Psoas muscle (tissue), 7 donors: ENCODE measurements at regions not wholly inside any gene's neighbourhood (a gene's known extent, or its start where the extent isn't known, plus 50 kb on each side); places are given as distances from the start of the nearest gene placed in this dataset.

Experiments used
- ATAC-seq, 4 donors: fragments of 200-7000 bp; cut with Tn5 transposase; one replicate each; pipeline ENCODE4 v1.9.1; 2020; ENCODE audit warnings: moderate library complexity in 3 of 4, mild to moderate bottlenecking in 2 of 4
- DNase-seq, 2 donors: peaks; one replicate each; pipeline ENCODE4 v3.0.0-alpha.2; 2020
- H3K27ac ChIP-seq: fragments of 200-600 bp; one replicate; pipeline ENCODE4 v1.8.0; 2022
- H3K27me3 ChIP-seq, 3 donors: fragments of 200-600 bp in 1 of 3; one replicate each; pipeline versions ENCODE4 v1.6.1 to v1.8.0; 2013 to 2022; ENCODE audit warnings: low read length in 2 of 3, mild to moderate bottlenecking in 2 of 3, moderate library complexity in 1 of 3; ENCODE audit not compliant: insufficient read depth in 3 of 3
- H3K36me3 ChIP-seq, 2 donors: fragments of 200-600 bp in 1 of 2; one replicate each; pipeline versions ENCODE4 v1.6.1 to v1.8.0; 2013 to 2022; ENCODE audit warnings: low read depth in 1 of 2, mild to moderate bottlenecking in 1 of 2, moderate library complexity in 1 of 2; ENCODE audit not compliant: insufficient read depth in 1 of 2
- H3K4me1 ChIP-seq: fragments of 200-600 bp; one replicate; pipeline ENCODE4 v1.8.0; 2022
- H3K4me3 ChIP-seq: fragments of 200-600 bp; one replicate; pipeline ENCODE4 v1.8.0; 2022; ENCODE audit warnings: mild to moderate bottlenecking
- H3K9me3 ChIP-seq: fragments of 200-600 bp; one replicate; pipeline ENCODE4 v1.8.0; 2022
- CTCF ChIP-seq: fragments of 200-600 bp; IDR thresholded peaks from one replicate; pipeline ENCODE4 v1.8.0; 2022; ENCODE audit warnings: antibody characterized with exemption
- WGBS, 3 donors: extraction: QIAGEN DNeasy Blood & Tissue Kit; methylation state at CpG; one replicate each; pipeline versions ENCODE4 v1.1.6 to v1.1.7; 2013; 5-methylcytosine and 5-hydroxymethylcytosine counted together
- intact Hi-C, 2 donors: fragments of 100-400 bp; cut with DNase I; formaldehyde crosslinking; loops; one replicate each; pipeline versions ENCODE4 v1.11.0 to v1.14.2; 2022
- donor health status: healthy with polysubstance abuse.
- donor health status: DM: no; HTN: no; CAD: no; lungs with moderate emphysema.
- donor health status: Bipolar disorder and iron deficiency.
- donor health status: healthy.
- donor health status: DM: yes; HTN: yes; CAD: no.
- donor health status: DM: no; HTN: no; CAD: no.
- donor health status: DM: yes; HTN: yes; CAD: no.

DNA sequence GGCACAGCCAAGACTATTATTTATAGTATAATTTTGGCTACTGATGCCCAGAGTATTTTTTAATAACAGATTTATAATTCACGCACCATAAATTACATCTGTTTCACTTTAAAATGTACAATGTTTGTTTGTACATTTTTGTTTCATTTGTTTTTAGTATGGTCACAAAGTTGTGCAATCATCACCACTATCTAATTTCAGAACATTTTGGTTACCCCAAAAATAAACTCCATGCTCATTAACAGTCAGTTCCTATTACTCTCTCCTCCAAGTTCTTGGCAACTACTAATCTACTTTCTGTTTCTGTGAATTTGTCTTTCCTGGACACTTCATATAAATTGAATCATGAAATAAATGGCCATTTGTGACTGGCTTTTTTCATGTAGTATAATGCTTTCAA, 176.7 kb downstream of the SH3BGRL start:
- WGBS, 3 donors: 36 to 49% (median 47%) methylated on average over 1 of the region's 1 CpG
- Histone ChIP-seq H3K4me1 (no peaks in the 10 kb centered on the region), H3K9me3 (no peaks in the 10 kb centered on the region), H3K27me3 (no peaks in the 10 kb centered on the region), H3K27ac (no peak overlapping the region), H3K4me3 (no peak overlapping the region), H3K36me3 (no peaks in the 10 kb centered on the region)
- DNase-seq (no peak), ATAC-seq (no peak)
- intact Hi-C loops: no loop called here
- TF ChIP-seq CTCF: no peak

GRCh38 chrX:81390237-81390636, 188.3 kb downstream of the SH3BGRL start:
- no peaks in the 10 kb centered on the region for H3K4me1 ChIP-seq
- no peak overlapping the region for H3K27ac ChIP-seq
- no peaks in the 10 kb centered on the region for H3K36me3 ChIP-seq
- intact Hi-C loops: no loop called here
- DNase-seq: no peak
- H3K9me3 ChIP-seq: peaks cover 5% of the 10 kb centered on the region
- H3K4me3 ChIP-seq: no peak overlapping the region
- TF ChIP-seq CTCF: no peak
- peaks cover 0 to under 1% (median 0%) of the 10 kb centered on the region in 3 donors for H3K27me3 ChIP-seq
- ATAC-seq: no peak

DNA sequence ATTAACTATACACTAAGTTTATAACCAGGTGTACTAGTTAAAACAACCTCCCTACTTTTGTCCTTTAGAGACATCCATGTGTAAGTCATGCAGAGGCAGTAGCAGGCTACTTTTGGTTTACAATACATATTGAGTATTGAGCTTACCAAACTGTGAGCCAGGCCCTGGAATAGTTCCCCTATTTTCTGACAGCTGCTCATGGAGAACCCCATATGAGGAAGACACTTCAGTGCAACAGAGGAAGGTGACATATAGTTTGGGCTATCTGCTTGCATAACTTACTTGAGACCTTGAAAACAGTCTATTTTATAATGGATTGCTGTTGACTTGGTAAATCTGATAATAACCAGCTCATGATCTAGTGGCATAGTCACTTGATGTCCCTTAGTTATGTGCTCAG, 190.5 kb downstream of the SH3BGRL start:
- intact Hi-C loops: no loop called here
- Histone ChIP-seq H3K27ac (no peak overlapping the region), H3K27me3 (no peaks in the 10 kb centered on the region), H3K9me3 (no peaks in the 10 kb centered on the region), H3K4me3 (no peak overlapping the region), H3K36me3 (no peaks in the 10 kb centered on the region), H3K4me1 (no peaks in the 10 kb centered on the region)
- no peak for TF ChIP-seq CTCF
- ATAC-seq (no peak), DNase-seq (no peak)

- no peak for TF ChIP-seq CTCF
- H3K27ac ChIP-seq: no peak overlapping the region
- no peaks in the 10 kb centered on the region for H3K27me3 ChIP-seq
- DNase-seq (no peak), ATAC-seq (no peak)
- no peak overlapping the region for H3K4me3 ChIP-seq
- intact Hi-C loops: no loop called here
- peaks cover 11% of the 10 kb centered on the region for H3K9me3 ChIP-seq
- H3K36me3 ChIP-seq: no peaks in the 10 kb centered on the region
- H3K4me1 ChIP-seq: no peaks in the 10 kb centered on the region
Measured at GRCh38 chrX:81405781-81406180, 203.9 kb downstream of the SH3BGRL start.

- Histone ChIP-seq H3K4me3 (no peak overlapping the region), H3K9me3 (no peaks in the 10 kb centered on the region), H3K27me3 (no peaks in the 10 kb centered on the region), H3K27ac (no peak overlapping the region), H3K36me3 (no peaks in the 10 kb centered on the region), H3K4me1 (no peaks in the 10 kb centered on the region)
- DNase-seq (no peak), ATAC-seq (no peak)
- intact Hi-C loops: no loop called here
- no peak for TF ChIP-seq CTCF
Measured at GRCh38 chrX:81411517-81411916, 209.6 kb downstream of the SH3BGRL start.
